Transverse colon (tissue), 4 donors: ENCODE measurements at regions not wholly inside any gene's neighbourhood (a gene's known extent, or its start where the extent isn't known, plus 50 kb on each side); places are given as distances from the start of the nearest gene placed in this dataset.

Source experiments
- DNase-seq: peaks from one replicate; pipeline ENCODE4 v3.0.0-alpha.2; 2019
- H3K27ac ChIP-seq, 4 donors: fragments of 200-600 bp; sonication (generic); 2 replicates each; pipeline ENCODE4 v1.5.1; 2016 to 2018; ENCODE audit warnings: inconsistent platforms in 4 of 4
- H3K27me3 ChIP-seq: fragments of 200-600 bp; sonication (generic); 2 replicates; pipeline ENCODE4 v1.5.1; 2017; ENCODE audit warnings: inconsistent platforms
- H3K36me3 ChIP-seq, 4 donors: fragments of 200-600 bp; sonication (generic); 2 replicates each; pipeline ENCODE4 v1.5.1; 2017 to 2019; ENCODE audit warnings: inconsistent platforms in 4 of 4
- H3K4me1 ChIP-seq, 4 donors: fragments of 200-600 bp; sonication (generic); 2 replicates each; pipeline ENCODE4 v1.5.1; 2017 to 2020; ENCODE audit warnings: inconsistent platforms in 4 of 4
- H3K4me3 ChIP-seq, 4 donors: fragments of 200-600 bp; sonication (generic); 1 replicate in 1 of 4; 2 replicates in 3 of 4; pipeline versions ENCODE4 v1.5.1 to v1.6.1; 2017 to 2019; ENCODE audit warnings: inconsistent platforms in 4 of 4
- H3K9me3 ChIP-seq, 2 donors: fragments of 200-600 bp; sonication (generic); 2 replicates each; pipeline ENCODE4 v1.5.1; 2017 to 2019; ENCODE audit warnings: inconsistent platforms in 2 of 2
- EP300 ChIP-seq: sonication (generic); formaldehyde crosslinking; IDR thresholded peaks from one replicate; pipeline ENCODE4 v1.6.1; 2017; ENCODE audit warnings: antibody characterized with exemption, low read depth
- POLR2A ChIP-seq: fragments of 450-650 bp; IDR thresholded peaks from one replicate; pipeline ENCODE4 v1.6.1; 2016; ENCODE audit warnings: antibody characterized with exemption, mild to moderate bottlenecking, moderate library complexity
- POLR2AphosphoS5 ChIP-seq, 3 donors: sonication (generic); formaldehyde crosslinking; IDR thresholded peaks; one replicate each; pipeline ENCODE4 v1.6.1; 2016; ENCODE audit warnings: antibody characterized with exemption in 3 of 3
- WGBS, 2 donors: methylation state at CpG; one replicate each; pipeline ENCODE4 v1.1.5; 2018; ENCODE audit warnings: low coverage in 1 of 2; 5-methylcytosine and 5-hydroxymethylcytosine counted together
- in situ Hi-C, 4 donors: fragments of 200-750 bp; cut with MboI; loops; one replicate each; pipeline versions ENCODE4 v1.15.0 to v1.15.1; 2017; ENCODE audit warnings: low sequenced_read_pairs in 3 of 4, low pct_ligation_motif_present in 1 of 4, low pct_unique_long_range_greater_than_20kb in 1 of 4
- intact Hi-C: fragments of 100-400 bp; cut with DNase I; formaldehyde crosslinking; loops from one replicate; pipeline ENCODE4 v1.15.1; 2023; ENCODE audit warnings: low total_unique reads
- TF ChIP-seq, protein P1 (sequence below), 5 experiments: fragments of 200-600 bp in 3 of 5; fragments of 450-650 bp in 2 of 5; sonication (generic) in 3 of 5; IDR thresholded peaks; 1 replicate in 2 of 5; 2 replicates in 3 of 5; pipeline ENCODE4 v1.5.1; 2016 to 2017; ENCODE audit warnings: antibody characterized with exemption in 5 of 5, inconsistent platforms in 3 of 5, mild to moderate bottlenecking in 2 of 5, moderate library complexity in 1 of 5

DNA sequence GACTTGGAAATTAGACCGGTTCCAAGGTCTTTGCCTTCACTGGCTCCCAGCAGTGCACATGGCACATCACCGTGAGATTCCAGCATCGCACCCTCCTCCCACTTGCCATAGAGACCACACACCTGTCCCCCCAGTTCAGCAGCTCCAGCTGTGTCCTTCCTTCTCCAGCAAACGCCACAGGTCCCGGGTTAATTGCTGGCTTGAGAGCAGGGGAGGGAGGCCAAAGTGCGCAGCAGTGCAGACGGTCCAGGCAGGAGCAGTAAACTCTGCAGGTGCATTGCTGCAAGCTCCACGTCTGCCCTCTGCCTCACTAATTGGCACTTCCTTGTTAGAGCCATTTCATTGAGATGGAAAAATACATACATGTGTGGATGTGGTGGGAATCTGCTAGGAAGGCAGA lies 65.3 kb downstream of the KLHDC7A start:
- in situ Hi-C loops (no loop called here), intact Hi-C loops (no loop called here)
- Histone ChIP-seq H3K4me1 (peaks cover 0 to 7% (median 3%) of the 10 kb centered on the region in 4 donors), H3K27me3 (peaks cover 15% of the 10 kb centered on the region), H3K27ac (no peak overlapping the region), H3K36me3 (no peaks in the 10 kb centered on the region), H3K4me3 (no peak overlapping the region), H3K9me3 (no peaks in the 10 kb centered on the region)
- 36% methylated on average over 8 of the region's 8 CpGs; no CpG with 5 or more reads in 1 of the 2 donors for WGBS, 2 donors
- TF ChIP-seq POLR2A (no peak), POLR2AphosphoS5 (IDR thresholded peaks at IDR 0.05) (no peak), EP300 (no peak)
- TF ChIP-seq, protein P1, sequence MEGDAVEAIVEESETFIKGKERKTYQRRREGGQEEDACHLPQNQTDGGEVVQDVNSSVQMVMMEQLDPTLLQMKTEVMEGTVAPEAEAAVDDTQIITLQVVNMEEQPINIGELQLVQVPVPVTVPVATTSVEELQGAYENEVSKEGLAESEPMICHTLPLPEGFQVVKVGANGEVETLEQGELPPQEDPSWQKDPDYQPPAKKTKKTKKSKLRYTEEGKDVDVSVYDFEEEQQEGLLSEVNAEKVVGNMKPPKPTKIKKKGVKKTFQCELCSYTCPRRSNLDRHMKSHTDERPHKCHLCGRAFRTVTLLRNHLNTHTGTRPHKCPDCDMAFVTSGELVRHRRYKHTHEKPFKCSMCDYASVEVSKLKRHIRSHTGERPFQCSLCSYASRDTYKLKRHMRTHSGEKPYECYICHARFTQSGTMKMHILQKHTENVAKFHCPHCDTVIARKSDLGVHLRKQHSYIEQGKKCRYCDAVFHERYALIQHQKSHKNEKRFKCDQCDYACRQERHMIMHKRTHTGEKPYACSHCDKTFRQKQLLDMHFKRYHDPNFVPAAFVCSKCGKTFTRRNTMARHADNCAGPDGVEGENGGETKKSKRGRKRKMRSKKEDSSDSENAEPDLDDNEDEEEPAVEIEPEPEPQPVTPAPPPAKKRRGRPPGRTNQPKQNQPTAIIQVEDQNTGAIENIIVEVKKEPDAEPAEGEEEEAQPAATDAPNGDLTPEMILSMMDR (IDR thresholded peaks at IDR 0.05): no peak
- peak; percentile 26 for DNase-seq

DNA sequence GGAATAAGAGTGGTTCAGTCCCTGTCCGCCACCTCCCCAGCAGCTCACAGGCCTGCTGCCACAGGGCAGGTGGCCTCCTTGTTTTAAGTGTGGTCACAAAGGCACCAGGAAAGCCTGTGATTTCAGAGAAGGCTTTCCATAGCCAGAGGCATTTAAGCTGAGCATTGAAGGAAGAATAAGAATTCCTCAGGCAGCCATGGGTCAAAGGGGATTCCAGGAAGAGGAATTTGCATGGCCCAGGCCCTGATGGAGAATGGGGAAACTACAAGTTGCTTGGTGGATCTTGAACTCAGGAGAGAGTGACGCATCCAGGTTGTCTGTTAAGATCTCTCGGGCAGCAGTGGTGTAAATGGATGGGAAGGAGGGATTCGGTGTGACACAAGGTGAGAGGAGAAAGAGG lies 66.7 kb downstream of the KLHDC7A start:
- Histone ChIP-seq H3K9me3 (no peaks in the 10 kb centered on the region), H3K27me3 (peaks cover 11% of the 10 kb centered on the region), H3K4me1 (peaks cover 0 to 7% (median 3%) of the 10 kb centered on the region in 4 donors), H3K27ac (no peak overlapping the region), H3K36me3 (no peaks in the 10 kb centered on the region), H3K4me3 (no peak overlapping the region)
- in situ Hi-C loops: no loop called here
- TF ChIP-seq EP300: no peak
- TF ChIP-seq POLR2A: no peak
- intact Hi-C loops: no loop called here
- DNase-seq: no peak
- WGBS, 2 donors: 75 to 89% methylated on average over 3 to 4 of the region's 4 CpGs

DNA sequence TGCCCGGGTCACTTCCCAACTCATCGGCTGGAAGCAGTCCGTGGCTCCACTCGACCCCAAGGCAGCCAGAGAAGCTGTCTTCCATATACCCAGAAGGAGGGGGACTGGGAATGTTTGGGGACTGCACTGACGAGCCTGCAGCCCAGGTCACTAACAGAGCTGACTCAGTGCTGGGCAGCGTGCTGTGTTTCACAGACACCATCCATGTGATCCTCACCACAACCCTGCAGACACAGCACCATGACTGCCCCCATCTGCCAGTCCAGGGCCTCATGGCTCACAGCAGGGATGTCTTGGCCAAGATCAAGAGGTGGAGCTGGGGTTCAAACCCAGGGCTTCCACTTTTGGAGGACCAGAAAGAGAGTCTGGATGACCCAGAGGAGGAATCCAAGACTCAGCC lies 67.9 kb downstream of the KLHDC7A start:
- Histone ChIP-seq H3K27ac (no peak overlapping the region), H3K9me3 (no peaks in the 10 kb centered on the region), H3K36me3 (no peaks in the 10 kb centered on the region), H3K27me3 (peaks cover 1% of the 10 kb centered on the region), H3K4me1 (peaks cover 0 to 7% (median 3%) of the 10 kb centered on the region in 4 donors), H3K4me3 (no peak overlapping the region)
- intact Hi-C loops: no loop called here
- in situ Hi-C loops: no loop called here
- no peak for DNase-seq
- 70% methylated on average over 6 of the region's 6 CpGs; no CpG with 5 or more reads in 1 of the 2 donors for WGBS, 2 donors
- no peak for TF ChIP-seq EP300
- TF ChIP-seq, protein P1 (IDR thresholded peaks at IDR 0.05): no peak
- TF ChIP-seq POLR2AphosphoS5 (IDR thresholded peaks at IDR 0.05): no peak
- no peak for TF ChIP-seq POLR2A

- Histone ChIP-seq H3K27ac (no peak overlapping the region), H3K27me3 (no peaks in the 10 kb centered on the region), H3K4me1 (peaks cover 0 to 7% (median 3%) of the 10 kb centered on the region in 4 donors), H3K4me3 (no peak overlapping the region), H3K36me3 (no peaks in the 10 kb centered on the region), H3K9me3 (no peaks in the 10 kb centered on the region)
- TF ChIP-seq POLR2AphosphoS5 (IDR thresholded peaks at IDR 0.05) (no peak), EP300 (no peak)
- 52% methylated on average over 10 of the region's 10 CpGs; no CpG with 5 or more reads in 1 of the 2 donors for WGBS, 2 donors
- intact Hi-C loops: no loop called here
- in situ Hi-C loops: no loop called here
- no peak for DNase-seq
These were observed 68.4 kb downstream of the KLHDC7A start for GRCh38 chr1:18549106-18549505.

GRCh38 chr1:18549906-18550305 lies 69.2 kb downstream of the KLHDC7A start:
- Histone ChIP-seq H3K27me3 (no peaks in the 10 kb centered on the region), H3K4me3 (no peak overlapping the region), H3K27ac (no peak overlapping the region), H3K4me1 (peaks cover 0 to 7% (median 3%) of the 10 kb centered on the region in 4 donors), H3K36me3 (no peaks in the 10 kb centered on the region), H3K9me3 (no peaks in the 10 kb centered on the region)
- no peak for TF ChIP-seq POLR2AphosphoS5 (IDR thresholded peaks at IDR 0.05)
- TF ChIP-seq, protein P1 (IDR thresholded peaks at IDR 0.05): no peak
- no peak for TF ChIP-seq EP300
- no peak for TF ChIP-seq POLR2A
- intact Hi-C loops (no loop called here), in situ Hi-C loops (loop anchor here in 1 of 4 donors (25.0 kb wide), 1 partner anchor 238 kb away; no protein-coding TSS in a partner anchor)
- no peak for DNase-seq
- WGBS, 2 donors: 73% methylated on average over 4 of the region's 4 CpGs; no CpG with 5 or more reads in 1 of the 2 donors
